ENCODE measurements at regions not wholly inside any gene's neighbourhood (a gene's known extent, or its start where the extent isn't known, plus 50 kb on each side); places are given as distances from the start of the nearest gene placed in this dataset.

- no peak for FAIRE-seq
- no peak overlapping the region for H3K9ac ChIP-seq (ENCODE audit: insufficient read depth in 1 of 2, low read depth in 2 of 2, low read length in 2 of 2)
- ATAC-seq = no peak
Observed at GRCh38 chr2:237223201-237223861, 137.6 kb downstream of the COPS8 start.

More at GRCh38 chr2:237223201-237223861, 137.6 kb downstream of the COPS8 start:
- BruUV-seq (replicated peaks) = no TSS peak
- no peaks in the 10 kb centered on the region for H3K4me1 ChIP-seq (replicated peaks in 1 of 2; ENCODE audit: control insufficient read depth in 2 of 2, insufficient read depth in 2 of 2, low read length in 2 of 2)
- H3K27ac ChIP-seq (ENCODE audit: extremely low read depth, low read depth, low read length) = no peak overlapping the region
- no peaks in the 10 kb centered on the region for H3K9me1 ChIP-seq (ENCODE audit: control insufficient read depth, insufficient read depth, low read length)
- intact Hi-C loops (cut with micrococcal nuclease) = no loop called here
- H3K27me3 ChIP-seq (ENCODE audit: control insufficient read depth in 2 of 2, insufficient read depth in 2 of 2, low read length in 2 of 2) = peaks cover 0 to 7% of the 10 kb centered on the region in 2 experiments; a peak in 2 of 5 replicates
- WGBS (ENCODE audit: insufficient coverage, low coverage, missing lambda C conversion rate) = 2% methylated on average over 6 of the region's 6 CpGs
- no peaks in the 10 kb centered on the region for H4K20me1 ChIP-seq (replicated peaks; ENCODE audit: control insufficient read depth, insufficient read depth, low read length)
- no peak for TF ChIP-seq HINFP (tag; conservative IDR thresholded peaks at IDR 0.05; ENCODE audit: low read depth)
- no peak for TF ChIP-seq ZNF212 (CRISPR knock-in tag; IDR thresholded peaks at IDR 0.05)
- TF ChIP-seq, protein P1, sequence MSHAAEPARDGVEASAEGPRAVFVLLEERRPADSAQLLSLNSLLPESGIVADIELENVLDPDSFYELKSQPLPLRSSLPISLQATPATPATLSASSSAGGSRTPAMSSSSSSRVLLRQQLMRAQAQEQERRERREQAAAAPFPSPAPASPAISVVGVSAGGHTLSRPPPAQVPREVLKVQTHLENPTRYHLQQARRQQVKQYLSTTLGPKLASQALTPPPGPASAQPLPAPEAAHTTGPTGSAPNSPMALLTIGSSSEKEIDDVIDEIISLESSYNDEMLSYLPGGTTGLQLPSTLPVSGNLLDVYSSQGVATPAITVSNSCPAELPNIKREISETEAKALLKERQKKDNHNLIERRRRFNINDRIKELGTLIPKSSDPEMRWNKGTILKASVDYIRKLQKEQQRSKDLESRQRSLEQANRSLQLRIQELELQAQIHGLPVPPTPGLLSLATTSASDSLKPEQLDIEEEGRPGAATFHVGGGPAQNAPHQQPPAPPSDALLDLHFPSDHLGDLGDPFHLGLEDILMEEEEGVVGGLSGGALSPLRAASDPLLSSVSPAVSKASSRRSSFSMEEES (CRISPR knock-in tag; IDR thresholded peaks at IDR 0.05) = no peak
- TF ChIP-seq, protein P2, sequence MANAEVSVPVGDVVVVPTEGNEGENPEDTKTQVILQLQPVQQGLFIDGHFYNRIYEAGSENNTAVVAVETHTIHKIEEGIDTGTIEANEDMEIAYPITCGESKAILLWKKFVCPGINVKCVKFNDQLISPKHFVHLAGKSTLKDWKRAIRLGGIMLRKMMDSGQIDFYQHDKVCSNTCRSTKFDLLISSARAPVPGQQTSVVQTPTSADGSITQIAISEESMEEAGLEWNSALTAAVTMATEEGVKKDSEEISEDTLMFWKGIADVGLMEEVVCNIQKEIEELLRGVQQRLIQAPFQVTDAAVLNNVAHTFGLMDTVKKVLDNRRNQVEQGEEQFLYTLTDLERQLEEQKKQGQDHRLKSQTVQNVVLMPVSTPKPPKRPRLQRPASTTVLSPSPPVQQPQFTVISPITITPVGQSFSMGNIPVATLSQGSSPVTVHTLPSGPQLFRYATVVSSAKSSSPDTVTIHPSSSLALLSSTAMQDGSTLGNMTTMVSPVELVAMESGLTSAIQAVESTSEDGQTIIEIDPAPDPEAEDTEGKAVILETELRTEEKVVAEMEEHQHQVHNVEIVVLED (CRISPR knock-in tag; IDR thresholded peaks at IDR 0.05) = no peak
- TF ChIP-seq TSC22D4 (tag; IDR thresholded peaks at IDR 0.05) = no peak
- TF ChIP-seq KDM1A (IDR thresholded peaks at IDR 0.05) = no peak
- no peak for TF ChIP-seq ZNF644 (tag; IDR thresholded peaks at IDR 0.05; ENCODE audit: low read depth)
- TF ChIP-seq FOXA1 (IDR thresholded peaks at IDR 0.05; ENCODE audit: borderline replicate concordance) = no peak
- no peak for TF ChIP-seq NR4A1 (CRISPR knock-in tag; IDR thresholded peaks at IDR 0.05)
- no peak for TF ChIP-seq NR4A1 (tag; IDR thresholded peaks at IDR 0.05)
- TF ChIP-seq TAF9B (IDR thresholded peaks at IDR 0.05; ENCODE audit: partially characterized antibody) = no peak
- no peak for TF ChIP-seq PTTG1 (tag; IDR thresholded peaks at IDR 0.05; ENCODE audit: low read depth)
- no peak for TF ChIP-seq CBX2 (IDR thresholded peaks at IDR 0.05; ENCODE audit: insufficient read depth, low read length, poor library complexity, severe bottlenecking)
- TF ChIP-seq, protein P3, sequence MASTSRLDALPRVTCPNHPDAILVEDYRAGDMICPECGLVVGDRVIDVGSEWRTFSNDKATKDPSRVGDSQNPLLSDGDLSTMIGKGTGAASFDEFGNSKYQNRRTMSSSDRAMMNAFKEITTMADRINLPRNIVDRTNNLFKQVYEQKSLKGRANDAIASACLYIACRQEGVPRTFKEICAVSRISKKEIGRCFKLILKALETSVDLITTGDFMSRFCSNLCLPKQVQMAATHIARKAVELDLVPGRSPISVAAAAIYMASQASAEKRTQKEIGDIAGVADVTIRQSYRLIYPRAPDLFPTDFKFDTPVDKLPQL (IDR thresholded peaks at IDR 0.05; ENCODE audit: extremely low read depth, insufficient read length) = no peak
- no peak for TF ChIP-seq PML (IDR thresholded peaks at IDR 0.05; ENCODE audit: low read length)
- no peak for TF ChIP-seq ZNF12 (CRISPR knock-in tag; IDR thresholded peaks at IDR 0.05)
- no peak overlapping the region for H3K4me2 ChIP-seq (ENCODE audit: insufficient read depth, low read length)
- in situ Hi-C loops (cut with MboI) = no loop called here
- CTCF ChIA-PET (ENCODE audit: low intra/inter-chr PET ratio) = no interaction called here
- H3K36me3 ChIP-seq (ENCODE audit: control insufficient read depth, insufficient read depth, low read length) = no peaks in the 10 kb centered on the region
- no peaks in the 10 kb centered on the region for H3K79me2 ChIP-seq (ENCODE audit: control insufficient read depth, insufficient read depth, low read length)
- no peak overlapping the region for H2AFZ ChIP-seq (ENCODE audit: low read depth, low read length)
- no peak for DNase-seq (ENCODE audit: extremely low read depth in 1 of 4, low spot score in 3 of 4)
- H3K9me3 ChIP-seq (replicated peaks; ENCODE audit: control insufficient read depth, insufficient read depth, low read depth, low read length) = no peaks in the 10 kb centered on the region
- POLR2A ChIA-PET = no interaction called here
- no peak overlapping the region for H3K4me3 ChIP-seq
